Mesothelial cell of epicardium (in vitro differentiated cells): ENCODE measurements at regions not wholly inside any gene's neighbourhood (a gene's known extent, or its start where the extent isn't known, plus 50 kb on each side); places are given as distances from the start of the nearest gene placed in this dataset.

Source experiments
- DNase-seq, 2 experiments: peaks; one replicate each; pipeline ENCODE4 v3.0.0; 2021; ENCODE audit warnings: low spot score in 2 of 2; ENCODE audit not compliant: unreplicated experiment in 2 of 2
- H3K27ac Mint-ChIP-seq: 2 replicates; pipeline ENCODE4 v1.8.0; 2021; ENCODE audit warnings: mixed read lengths
- H3K27me3 Mint-ChIP-seq: 2 replicates; pipeline ENCODE4 v1.8.0; 2021; ENCODE audit warnings: low read depth, mixed read lengths
- H3K36me3 Mint-ChIP-seq: 2 replicates; pipeline ENCODE4 v1.8.0; 2021; ENCODE audit warnings: mixed read lengths
- H3K4me1 Mint-ChIP-seq: 2 replicates; pipeline ENCODE4 v1.8.0; 2021; ENCODE audit warnings: mixed read lengths
- H3K4me3 Mint-ChIP-seq: 2 replicates; pipeline ENCODE4 v1.8.0; 2021; ENCODE audit warnings: mild to moderate bottlenecking, moderate library complexity, mixed read lengths
- H3K9me3 Mint-ChIP-seq: 2 replicates; pipeline ENCODE4 v1.8.0; 2021; ENCODE audit warnings: mixed read lengths
- TF ChIP-seq, protein P1 (sequence below): fragments of 200-600 bp; sonication (generic); IDR thresholded peaks from one replicate; pipeline ENCODE4 v1.5.0; 2021; ENCODE audit warnings: antibody characterized with exemption; ENCODE audit not compliant: unreplicated experiment

DNA sequence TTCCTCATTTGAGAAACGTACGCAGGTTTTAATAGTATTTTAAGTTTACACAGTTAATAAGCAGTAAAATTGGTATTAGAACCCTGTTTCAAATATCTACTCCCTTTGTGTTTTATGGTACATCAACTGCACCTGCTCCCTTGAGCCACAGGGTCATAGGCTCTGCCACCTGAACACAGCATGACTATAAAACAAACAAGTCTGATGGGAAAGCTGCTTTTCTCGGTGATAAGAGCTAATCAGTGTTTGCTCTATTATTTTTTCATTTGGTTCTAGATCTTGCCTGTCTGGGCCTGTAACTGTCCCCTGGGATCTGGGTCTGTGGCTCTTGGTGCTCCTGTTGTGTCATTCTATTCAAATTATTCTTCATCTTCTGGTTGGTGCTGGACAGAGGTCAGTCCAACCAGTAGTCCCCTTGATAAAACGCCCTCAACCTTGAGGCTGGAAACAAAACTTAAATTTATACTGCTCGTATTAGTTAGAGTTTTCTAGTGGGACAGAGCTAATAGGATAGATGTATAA is 314.8 kb upstream of the LRP1B start:
- H3K9me3 Mint-ChIP-seq = no peaks in the 10 kb centered on the region
- no peak overlapping the region for H3K27ac Mint-ChIP-seq
- DNase-seq = no peak
- H3K4me1 Mint-ChIP-seq = no peaks in the 10 kb centered on the region
- no peak overlapping the region for H3K4me3 Mint-ChIP-seq
- TF ChIP-seq, protein P1, sequence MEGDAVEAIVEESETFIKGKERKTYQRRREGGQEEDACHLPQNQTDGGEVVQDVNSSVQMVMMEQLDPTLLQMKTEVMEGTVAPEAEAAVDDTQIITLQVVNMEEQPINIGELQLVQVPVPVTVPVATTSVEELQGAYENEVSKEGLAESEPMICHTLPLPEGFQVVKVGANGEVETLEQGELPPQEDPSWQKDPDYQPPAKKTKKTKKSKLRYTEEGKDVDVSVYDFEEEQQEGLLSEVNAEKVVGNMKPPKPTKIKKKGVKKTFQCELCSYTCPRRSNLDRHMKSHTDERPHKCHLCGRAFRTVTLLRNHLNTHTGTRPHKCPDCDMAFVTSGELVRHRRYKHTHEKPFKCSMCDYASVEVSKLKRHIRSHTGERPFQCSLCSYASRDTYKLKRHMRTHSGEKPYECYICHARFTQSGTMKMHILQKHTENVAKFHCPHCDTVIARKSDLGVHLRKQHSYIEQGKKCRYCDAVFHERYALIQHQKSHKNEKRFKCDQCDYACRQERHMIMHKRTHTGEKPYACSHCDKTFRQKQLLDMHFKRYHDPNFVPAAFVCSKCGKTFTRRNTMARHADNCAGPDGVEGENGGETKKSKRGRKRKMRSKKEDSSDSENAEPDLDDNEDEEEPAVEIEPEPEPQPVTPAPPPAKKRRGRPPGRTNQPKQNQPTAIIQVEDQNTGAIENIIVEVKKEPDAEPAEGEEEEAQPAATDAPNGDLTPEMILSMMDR = no peak
- no peaks in the 10 kb centered on the region for H3K27me3 Mint-ChIP-seq
- H3K36me3 Mint-ChIP-seq = no peaks in the 10 kb centered on the region

DNA sequence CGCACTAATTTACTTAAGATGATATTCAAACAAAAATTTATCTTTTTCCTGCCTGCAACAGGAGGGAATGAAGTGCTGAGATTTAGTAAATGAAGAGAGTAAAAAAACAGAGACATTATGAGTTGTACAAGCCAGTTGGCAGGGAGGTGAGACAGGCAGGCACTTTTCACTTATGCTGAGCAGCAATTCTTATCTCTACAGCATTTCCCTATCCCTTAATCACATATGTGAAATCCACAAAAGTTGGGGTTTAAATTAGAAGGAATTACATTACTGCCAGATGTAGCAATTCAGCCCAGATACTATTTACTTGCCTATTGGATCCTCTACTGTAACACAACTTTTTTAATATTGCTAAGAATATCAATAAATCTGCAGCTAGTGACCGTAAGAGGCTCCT is 314.2 kb upstream of the LRP1B start:
- Mint-ChIP-seq H3K27ac (no peak overlapping the region), H3K4me3 (no peak overlapping the region), H3K27me3 (no peaks in the 10 kb centered on the region), H3K4me1 (no peaks in the 10 kb centered on the region), H3K36me3 (no peaks in the 10 kb centered on the region), H3K9me3 (no peaks in the 10 kb centered on the region)
- TF ChIP-seq, protein P1 = no peak
- no peak for DNase-seq

DNA sequence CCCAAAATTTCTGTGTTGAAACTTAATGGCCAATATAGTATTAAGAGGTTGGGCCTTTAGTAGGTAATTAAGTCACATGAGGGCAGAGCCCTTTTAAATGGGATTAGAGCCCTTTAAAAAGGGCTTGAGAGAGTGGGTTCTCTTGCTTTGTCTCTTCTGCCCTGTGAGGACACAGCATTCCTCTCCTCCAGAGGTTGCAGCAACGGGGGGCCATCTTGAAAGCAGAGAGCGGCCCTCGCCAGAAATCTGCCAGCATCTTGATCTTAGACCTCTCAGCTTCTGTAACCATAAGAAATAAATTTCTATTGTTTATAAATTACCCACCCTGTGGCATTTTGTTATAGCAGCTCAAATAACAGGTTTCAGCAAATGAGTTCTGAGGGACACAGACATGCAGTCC is 305.0 kb upstream of the LRP1B start:
- DNase-seq = no peak
- TF ChIP-seq, protein P1 = no peak
- Mint-ChIP-seq H3K4me3 (no peak overlapping the region), H3K9me3 (no peaks in the 10 kb centered on the region), H3K36me3 (no peaks in the 10 kb centered on the region), H3K27me3 (no peaks in the 10 kb centered on the region), H3K4me1 (no peaks in the 10 kb centered on the region), H3K27ac (no peak overlapping the region)

DNA sequence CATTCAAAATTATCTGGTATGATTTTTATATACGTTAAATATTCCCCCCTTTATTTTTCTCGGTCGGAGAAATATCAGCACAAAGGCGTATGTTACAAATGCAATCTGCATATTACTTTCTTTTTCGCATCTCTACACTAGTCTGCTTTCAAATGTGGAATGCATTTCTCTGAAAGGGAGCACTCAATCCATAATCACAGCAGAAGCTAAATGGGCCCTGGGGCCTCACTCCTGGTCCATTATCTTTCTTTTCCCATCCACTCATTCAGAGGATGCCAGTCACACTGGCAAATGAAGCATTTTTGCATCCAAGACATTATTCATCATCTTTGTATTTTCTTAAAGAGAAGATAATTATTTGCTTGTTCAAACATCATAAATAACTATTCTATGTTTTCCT is 295.2 kb upstream of the LRP1B start:
- no peak overlapping the region for H3K27ac Mint-ChIP-seq
- TF ChIP-seq, protein P1 = no peak
- H3K4me1 Mint-ChIP-seq = peaks cover 5% of the 10 kb centered on the region
- no peak for DNase-seq
- peaks cover 9% of the 10 kb centered on the region for H3K9me3 Mint-ChIP-seq
- H3K36me3 Mint-ChIP-seq = no peaks in the 10 kb centered on the region
- H3K27me3 Mint-ChIP-seq = no peaks in the 10 kb centered on the region
- no peak overlapping the region for H3K4me3 Mint-ChIP-seq

DNA sequence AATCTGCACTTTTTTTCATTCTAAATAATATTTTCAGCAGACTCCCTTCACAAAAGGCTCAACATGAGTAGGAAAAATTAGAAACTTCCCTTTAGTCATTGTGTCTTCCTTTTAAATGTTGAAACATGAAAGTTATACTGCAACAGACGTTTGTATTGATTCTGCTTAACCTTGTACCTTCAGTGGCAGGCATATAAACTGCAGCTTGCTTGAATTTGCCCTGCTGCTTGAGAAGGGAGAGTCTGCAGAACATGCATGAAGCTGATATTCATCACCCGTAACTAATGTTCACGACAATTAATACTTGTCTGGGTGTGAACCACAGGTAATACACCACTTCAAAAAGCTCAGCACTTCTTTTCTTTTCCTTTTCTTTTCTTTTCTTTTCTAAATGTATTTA is 294.7 kb upstream of the LRP1B start:
- H3K4me1 Mint-ChIP-seq = peaks cover 5% of the 10 kb centered on the region
- no peak for DNase-seq
- H3K27ac Mint-ChIP-seq = no peak overlapping the region
- H3K9me3 Mint-ChIP-seq = peaks cover 9% of the 10 kb centered on the region
- H3K36me3 Mint-ChIP-seq = no peaks in the 10 kb centered on the region
- TF ChIP-seq, protein P1 = no peak
- no peaks in the 10 kb centered on the region for H3K27me3 Mint-ChIP-seq
- no peak overlapping the region for H3K4me3 Mint-ChIP-seq

DNA sequence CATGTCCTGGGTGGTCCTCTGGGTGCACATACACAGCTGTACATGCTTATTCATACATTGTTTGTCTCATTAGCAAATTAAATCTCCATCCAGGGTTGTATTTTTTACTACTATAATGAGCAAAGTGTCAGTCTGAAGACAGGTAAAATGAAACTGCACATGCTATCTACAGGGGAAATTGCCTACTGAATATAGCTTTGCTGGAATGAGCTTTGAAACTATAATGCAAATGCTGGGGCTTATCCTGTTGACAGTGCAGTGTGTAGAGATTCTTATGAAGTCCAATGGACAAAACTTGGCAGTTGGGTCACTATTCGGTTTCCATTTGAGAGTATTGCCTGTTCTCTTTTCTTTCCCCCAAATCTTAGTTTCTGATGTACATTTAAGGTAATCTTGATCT is 292.8 kb upstream of the LRP1B start:
- H3K27me3 Mint-ChIP-seq = no peaks in the 10 kb centered on the region
- DNase-seq = no peak
- peaks cover 5% of the 10 kb centered on the region for H3K4me1 Mint-ChIP-seq
- no peak overlapping the region for H3K27ac Mint-ChIP-seq
- TF ChIP-seq, protein P1 = no peak
- H3K36me3 Mint-ChIP-seq = no peaks in the 10 kb centered on the region
- peaks cover 4% of the 10 kb centered on the region for H3K9me3 Mint-ChIP-seq
- no peak overlapping the region for H3K4me3 Mint-ChIP-seq
